Neural crest cell (in vitro differentiated cells): ENCODE measurements at regions not wholly inside any gene's neighbourhood (a gene's known extent, or its start where the extent isn't known, plus 50 kb on each side); places are given as distances from the start of the nearest gene placed in this dataset.

Source experiments
- DNase-seq: peaks from one replicate; pipeline ENCODE4 v3.0.0; 2021; ENCODE audit warnings: low read depth, mixed read lengths, low spot score
- H3K27ac Mint-ChIP-seq: one replicate; pipeline ENCODE4 v1.8.0; 2021; ENCODE audit warnings: mild to moderate bottlenecking, mixed read lengths; ENCODE audit not compliant: unreplicated experiment
- H3K27me3 Mint-ChIP-seq: 2 replicates; pipeline ENCODE4 v1.8.0; 2021; ENCODE audit warnings: low read depth, mild to moderate bottlenecking, mixed read lengths
- H3K36me3 Mint-ChIP-seq: 2 replicates; pipeline ENCODE4 v1.8.0; 2021; ENCODE audit warnings: low read depth, mild to moderate bottlenecking, mixed read lengths
- H3K4me1 Mint-ChIP-seq: 2 replicates; pipeline ENCODE4 v1.8.0; 2021; ENCODE audit warnings: mixed read lengths
- H3K4me3 Mint-ChIP-seq: one replicate; pipeline ENCODE4 v1.8.0; 2021; ENCODE audit warnings: mild to moderate bottlenecking, mixed read lengths
- H3K9me3 Mint-ChIP-seq: 2 replicates; pipeline ENCODE4 v1.8.0; 2021; ENCODE audit warnings: mixed read lengths
- TF ChIP-seq, protein P1 (sequence below): fragments of 200-600 bp; sonication (generic); conservative IDR thresholded peaks from 2 replicates; pipeline ENCODE4 v1.5.0; 2021; ENCODE audit warnings: antibody characterized with exemption, mild to moderate bottlenecking

DNA sequence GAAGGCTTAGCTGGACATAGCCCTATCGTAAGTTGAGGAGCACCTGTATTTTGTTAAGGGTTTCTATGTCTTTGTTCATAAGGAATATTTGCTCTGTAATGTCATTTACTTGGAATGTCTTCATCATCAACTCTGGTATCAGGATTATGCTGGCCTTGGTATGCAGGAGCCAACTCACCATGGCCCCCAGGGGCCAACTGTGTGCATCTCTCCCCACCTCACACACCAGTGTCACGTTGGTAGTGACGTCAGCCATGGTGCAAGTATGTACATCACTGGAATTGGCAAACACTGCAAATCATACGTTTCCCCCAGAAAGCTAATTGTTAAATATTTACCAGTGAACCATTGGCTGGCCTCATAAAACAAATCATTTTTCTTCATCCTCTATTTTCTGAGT lies 70.8 kb downstream of the YTHDF1 start:
- Mint-ChIP-seq H3K27ac (no peak overlapping the region), H3K36me3 (peaks cover 6% of the 10 kb centered on the region), H3K9me3 (peaks cover 9% of the 10 kb centered on the region), H3K4me1 (peaks cover 19% of the 10 kb centered on the region), H3K4me3 (no peak overlapping the region), H3K27me3 (peaks cover 39% of the 10 kb centered on the region)
- TF ChIP-seq, protein P1, sequence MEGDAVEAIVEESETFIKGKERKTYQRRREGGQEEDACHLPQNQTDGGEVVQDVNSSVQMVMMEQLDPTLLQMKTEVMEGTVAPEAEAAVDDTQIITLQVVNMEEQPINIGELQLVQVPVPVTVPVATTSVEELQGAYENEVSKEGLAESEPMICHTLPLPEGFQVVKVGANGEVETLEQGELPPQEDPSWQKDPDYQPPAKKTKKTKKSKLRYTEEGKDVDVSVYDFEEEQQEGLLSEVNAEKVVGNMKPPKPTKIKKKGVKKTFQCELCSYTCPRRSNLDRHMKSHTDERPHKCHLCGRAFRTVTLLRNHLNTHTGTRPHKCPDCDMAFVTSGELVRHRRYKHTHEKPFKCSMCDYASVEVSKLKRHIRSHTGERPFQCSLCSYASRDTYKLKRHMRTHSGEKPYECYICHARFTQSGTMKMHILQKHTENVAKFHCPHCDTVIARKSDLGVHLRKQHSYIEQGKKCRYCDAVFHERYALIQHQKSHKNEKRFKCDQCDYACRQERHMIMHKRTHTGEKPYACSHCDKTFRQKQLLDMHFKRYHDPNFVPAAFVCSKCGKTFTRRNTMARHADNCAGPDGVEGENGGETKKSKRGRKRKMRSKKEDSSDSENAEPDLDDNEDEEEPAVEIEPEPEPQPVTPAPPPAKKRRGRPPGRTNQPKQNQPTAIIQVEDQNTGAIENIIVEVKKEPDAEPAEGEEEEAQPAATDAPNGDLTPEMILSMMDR: no peak
- DNase-seq: no peak

DNA sequence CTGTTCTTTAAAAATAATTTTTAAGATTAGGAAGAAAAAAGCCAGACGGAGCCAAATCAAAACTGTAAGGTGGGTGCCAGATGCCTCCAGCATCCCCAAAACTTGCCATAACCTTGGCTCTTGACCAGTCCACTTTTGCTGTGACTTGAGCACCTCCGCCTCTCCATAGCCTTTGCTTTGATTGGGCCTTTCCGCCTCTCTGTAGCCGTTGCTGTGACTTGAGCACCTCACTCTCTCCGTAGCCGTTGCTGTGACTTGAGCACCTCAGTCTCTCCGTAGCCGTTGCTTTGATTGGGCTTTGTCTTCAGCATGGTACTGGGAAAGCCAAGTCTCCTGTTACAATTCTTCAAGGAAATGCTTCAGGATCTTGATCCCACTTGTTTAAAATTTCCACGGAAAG lies 73.0 kb downstream of the YTHDF1 start:
- TF ChIP-seq, protein P1: no peak
- Mint-ChIP-seq H3K4me3 (no peak overlapping the region), H3K36me3 (no peaks in the 10 kb centered on the region), H3K9me3 (peaks cover 4% of the 10 kb centered on the region), H3K27me3 (peaks cover 30% of the 10 kb centered on the region), H3K4me1 (peaks cover 21% of the 10 kb centered on the region), H3K27ac (peak overlapping the region; percentile 47)
- no peak for DNase-seq

DNA sequence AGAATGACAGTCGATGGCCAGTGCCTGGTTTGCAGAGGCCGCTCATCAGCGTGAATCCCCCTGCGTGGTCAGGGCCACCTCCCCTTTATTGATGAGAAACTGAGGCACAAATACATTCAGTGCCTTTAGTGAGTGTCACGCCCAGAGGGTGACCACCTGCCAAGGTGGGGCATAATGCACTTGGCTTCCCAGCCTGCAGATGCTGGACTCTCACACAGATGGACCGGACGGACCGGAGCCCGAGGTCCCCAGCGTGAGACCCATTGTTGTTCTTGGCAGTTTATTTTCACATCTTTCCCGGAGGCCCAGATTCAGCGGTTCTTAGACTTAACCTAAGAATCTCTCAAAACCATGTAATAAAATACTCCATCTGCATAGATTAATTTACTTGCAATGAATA lies 74.4 kb downstream of the YTHDF1 start:
- TF ChIP-seq, protein P1: no peak
- H3K36me3 Mint-ChIP-seq: no peaks in the 10 kb centered on the region
- no peak overlapping the region for H3K4me3 Mint-ChIP-seq
- peaks cover 24% of the 10 kb centered on the region for H3K4me1 Mint-ChIP-seq
- no peak for DNase-seq
- peaks cover 30% of the 10 kb centered on the region for H3K27me3 Mint-ChIP-seq
- H3K9me3 Mint-ChIP-seq: peaks cover under 1% of the 10 kb centered on the region
- H3K27ac Mint-ChIP-seq: no peak overlapping the region

DNA sequence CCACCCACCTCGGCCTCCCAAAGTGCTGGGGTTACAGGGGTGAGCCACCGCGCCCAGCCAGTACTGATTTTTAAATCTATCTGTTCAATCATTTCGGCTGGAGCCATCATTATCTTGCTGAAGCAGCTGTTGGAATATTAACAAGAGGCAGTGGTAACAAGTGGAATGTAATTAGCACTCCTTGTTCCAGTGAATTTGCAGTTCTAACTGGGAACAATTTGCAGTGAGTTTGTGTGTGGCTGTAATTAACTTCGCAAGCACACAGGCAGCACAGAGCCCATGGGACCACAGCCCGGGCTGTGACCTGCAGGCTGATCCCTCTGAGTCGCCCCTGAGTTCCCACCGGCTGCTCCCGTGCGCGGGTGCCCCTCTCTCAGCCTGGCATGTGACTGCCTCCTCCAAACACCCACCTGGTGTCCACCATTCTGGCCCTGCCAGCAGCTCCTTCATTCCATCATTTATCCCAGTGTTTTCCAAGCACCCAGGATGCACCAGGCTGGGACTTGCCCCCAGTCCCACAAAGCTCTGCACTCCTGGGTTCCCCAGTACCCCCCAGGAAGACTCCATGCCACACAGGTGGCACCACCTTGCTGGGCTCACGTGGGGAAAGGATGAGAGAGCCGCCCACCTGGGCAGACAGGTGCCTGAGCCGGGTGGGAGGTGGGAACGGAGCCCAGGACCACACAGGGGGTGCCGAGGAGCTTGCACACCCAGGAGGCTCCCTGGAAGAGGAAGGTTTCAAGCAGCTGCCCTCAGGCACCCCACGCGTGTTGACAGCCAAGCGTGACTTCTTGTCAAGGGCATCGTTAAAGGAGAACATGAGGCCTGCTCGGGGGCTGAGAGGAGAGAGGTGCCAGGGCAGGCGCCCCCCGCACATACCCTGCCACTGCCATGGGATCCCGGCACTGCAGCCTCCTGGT lies 75.2 kb downstream of the YTHDF1 start:
- Mint-ChIP-seq H3K27ac (no peak overlapping the region), H3K4me1 (peaks cover 24% of the 10 kb centered on the region), H3K36me3 (no peaks in the 10 kb centered on the region), H3K9me3 (no peaks in the 10 kb centered on the region), H3K27me3 (peaks cover 28% of the 10 kb centered on the region), H3K4me3 (no peak overlapping the region)
- TF ChIP-seq, protein P1: no peak
- DNase-seq: no peak

DNA sequence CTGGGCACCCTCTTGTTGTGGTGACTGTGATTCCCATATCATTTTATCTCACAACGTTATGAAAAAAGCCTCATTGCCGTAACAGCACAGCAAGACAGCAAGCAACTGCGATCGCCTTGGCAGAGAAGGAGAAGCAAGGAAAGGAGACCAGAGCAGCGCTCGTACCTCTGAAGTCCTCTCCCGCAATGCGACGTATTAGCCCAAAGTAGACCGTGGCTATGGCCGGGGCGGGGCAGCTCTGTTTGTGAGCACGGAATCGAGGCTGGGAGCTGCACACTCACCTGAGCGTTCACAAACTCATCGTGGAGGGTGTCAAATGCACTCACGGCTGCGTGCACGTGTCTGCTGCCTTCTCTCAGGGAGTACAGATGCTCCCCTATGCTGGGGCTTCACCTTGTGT lies 76.1 kb downstream of the YTHDF1 start:
- no peak overlapping the region for H3K4me3 Mint-ChIP-seq
- peaks cover 20% of the 10 kb centered on the region for H3K27me3 Mint-ChIP-seq
- DNase-seq: no peak
- no peaks in the 10 kb centered on the region for H3K36me3 Mint-ChIP-seq
- peaks cover 24% of the 10 kb centered on the region for H3K4me1 Mint-ChIP-seq
- H3K9me3 Mint-ChIP-seq: no peaks in the 10 kb centered on the region
- H3K27ac Mint-ChIP-seq: no peak overlapping the region
- TF ChIP-seq, protein P1: no peak
